Epithelial cell of esophagus (primary cell): ENCODE measurements at regions not wholly inside any gene's neighbourhood (a gene's known extent, or its start where the extent isn't known, plus 50 kb on each side); places are given as distances from the start of the nearest gene placed in this dataset.

Experiments
- DNase-seq: peaks from one replicate; pipeline ENCODE4 v3.0.0; 2010; ENCODE audit warnings: low read depth
- H3K4me3 ChIP-seq: 2 replicates; pipeline ENCODE4 v1.5.1; 2011; ENCODE audit warnings: mild to moderate bottlenecking, low read length, control low read depth
- TF ChIP-seq, protein P1 (sequence below): IDR thresholded peaks from 2 replicates; pipeline ENCODE4 v1.5.1; 2011; ENCODE audit warnings: low read depth, mild to moderate bottlenecking, low read length, control low read depth, inconsistent platforms; ENCODE audit not compliant: insufficient read depth; ENCODE audit errors: missing control alignments

DNA sequence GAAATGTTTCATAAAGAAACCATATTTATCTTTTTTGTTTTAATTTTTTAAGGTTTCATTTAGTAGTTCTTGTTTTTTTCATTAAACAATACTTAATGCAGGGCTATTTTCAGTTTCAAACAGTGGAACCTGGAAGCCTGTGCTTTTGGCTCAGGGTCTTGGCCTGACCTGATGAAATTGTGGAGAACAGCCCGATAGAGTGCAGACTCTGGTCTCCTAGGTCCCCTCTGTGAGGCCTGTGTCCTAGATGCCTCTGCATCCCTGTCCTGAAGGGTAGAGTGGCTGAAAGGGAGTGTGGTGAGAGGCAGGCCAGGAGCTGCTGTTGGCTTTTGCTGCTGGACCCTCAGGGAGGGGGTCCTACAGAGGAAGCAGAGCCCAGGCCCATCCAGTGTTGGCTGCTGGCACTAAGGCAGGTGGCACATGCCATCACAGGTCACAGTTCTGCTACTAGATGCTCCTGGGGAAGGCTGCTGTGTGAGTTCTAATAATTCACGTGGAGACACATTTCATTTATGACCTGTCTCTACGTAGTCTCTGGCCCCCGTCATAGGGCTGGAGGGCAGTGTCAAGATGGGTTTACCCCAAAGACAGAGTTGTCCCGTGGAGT is 201.0 kb upstream of the COPS8 start:
- H3K4me3 ChIP-seq: no peak overlapping the region
- no peak for DNase-seq
- TF ChIP-seq, protein P1, sequence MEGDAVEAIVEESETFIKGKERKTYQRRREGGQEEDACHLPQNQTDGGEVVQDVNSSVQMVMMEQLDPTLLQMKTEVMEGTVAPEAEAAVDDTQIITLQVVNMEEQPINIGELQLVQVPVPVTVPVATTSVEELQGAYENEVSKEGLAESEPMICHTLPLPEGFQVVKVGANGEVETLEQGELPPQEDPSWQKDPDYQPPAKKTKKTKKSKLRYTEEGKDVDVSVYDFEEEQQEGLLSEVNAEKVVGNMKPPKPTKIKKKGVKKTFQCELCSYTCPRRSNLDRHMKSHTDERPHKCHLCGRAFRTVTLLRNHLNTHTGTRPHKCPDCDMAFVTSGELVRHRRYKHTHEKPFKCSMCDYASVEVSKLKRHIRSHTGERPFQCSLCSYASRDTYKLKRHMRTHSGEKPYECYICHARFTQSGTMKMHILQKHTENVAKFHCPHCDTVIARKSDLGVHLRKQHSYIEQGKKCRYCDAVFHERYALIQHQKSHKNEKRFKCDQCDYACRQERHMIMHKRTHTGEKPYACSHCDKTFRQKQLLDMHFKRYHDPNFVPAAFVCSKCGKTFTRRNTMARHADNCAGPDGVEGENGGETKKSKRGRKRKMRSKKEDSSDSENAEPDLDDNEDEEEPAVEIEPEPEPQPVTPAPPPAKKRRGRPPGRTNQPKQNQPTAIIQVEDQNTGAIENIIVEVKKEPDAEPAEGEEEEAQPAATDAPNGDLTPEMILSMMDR: no peak

- DNase-seq: no peak
- TF ChIP-seq, protein P1: no peak
Measured at GRCh38 chr2:236886456-236886855, 199.2 kb upstream of the COPS8 start.

GRCh38 chr2:236887531-236887930 is 198.2 kb upstream of the COPS8 start:
- H3K4me3 ChIP-seq: no peak overlapping the region
- no peak for DNase-seq
- TF ChIP-seq, protein P1: no peak

More at GRCh38 chr2:236886456-236886855, 199.2 kb upstream of the COPS8 start:
- no peak overlapping the region for H3K4me3 ChIP-seq

DNA sequence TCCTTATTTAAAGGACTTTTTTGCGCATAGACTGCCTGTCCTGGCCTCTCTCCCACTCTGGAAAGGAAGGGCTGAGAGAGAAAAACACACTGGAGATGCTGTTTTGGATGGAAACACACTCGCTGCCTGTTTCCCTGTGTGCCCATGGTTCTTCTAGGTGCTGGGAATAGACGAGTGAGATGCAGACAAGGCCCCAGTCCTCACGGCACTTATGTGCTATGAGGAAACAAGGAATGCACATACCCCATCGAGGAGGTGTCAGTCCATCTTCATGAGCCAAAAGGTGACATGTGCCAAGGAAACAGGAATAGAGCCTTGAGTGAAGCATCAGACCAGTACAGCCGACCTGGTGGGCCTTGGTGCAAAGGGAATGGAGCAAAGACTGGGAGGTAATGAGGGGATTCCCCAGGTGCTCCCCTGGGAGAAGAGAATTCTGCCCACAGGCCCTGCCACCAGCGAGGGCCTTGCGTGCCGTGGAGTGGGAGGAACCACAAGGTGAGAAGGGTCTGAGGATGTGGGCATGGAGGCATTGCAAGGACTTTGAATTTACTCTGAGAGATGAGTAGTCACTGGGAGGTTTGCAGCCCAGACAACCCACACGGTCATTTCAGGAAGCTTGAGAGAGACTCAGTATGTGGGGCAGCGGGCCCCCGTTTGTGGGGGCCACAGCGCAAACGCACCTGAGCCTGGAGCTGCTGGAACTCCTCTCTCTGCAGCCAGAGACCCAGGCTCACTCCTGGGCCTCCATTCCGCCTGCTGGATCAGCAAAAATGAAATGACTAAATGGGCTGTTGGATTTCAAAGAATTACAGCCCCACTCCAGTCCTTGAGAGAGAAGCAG is 197.5 kb upstream of the COPS8 start:
- H3K4me3 ChIP-seq: no peak overlapping the region
- TF ChIP-seq, protein P1: no peak
- no peak for DNase-seq

- no peak overlapping the region for H3K4me3 ChIP-seq
- TF ChIP-seq, protein P1: no peak
- no peak for DNase-seq
Measured at GRCh38 chr2:236888794-236889780, 196.6 kb upstream of the COPS8 start.

DNA sequence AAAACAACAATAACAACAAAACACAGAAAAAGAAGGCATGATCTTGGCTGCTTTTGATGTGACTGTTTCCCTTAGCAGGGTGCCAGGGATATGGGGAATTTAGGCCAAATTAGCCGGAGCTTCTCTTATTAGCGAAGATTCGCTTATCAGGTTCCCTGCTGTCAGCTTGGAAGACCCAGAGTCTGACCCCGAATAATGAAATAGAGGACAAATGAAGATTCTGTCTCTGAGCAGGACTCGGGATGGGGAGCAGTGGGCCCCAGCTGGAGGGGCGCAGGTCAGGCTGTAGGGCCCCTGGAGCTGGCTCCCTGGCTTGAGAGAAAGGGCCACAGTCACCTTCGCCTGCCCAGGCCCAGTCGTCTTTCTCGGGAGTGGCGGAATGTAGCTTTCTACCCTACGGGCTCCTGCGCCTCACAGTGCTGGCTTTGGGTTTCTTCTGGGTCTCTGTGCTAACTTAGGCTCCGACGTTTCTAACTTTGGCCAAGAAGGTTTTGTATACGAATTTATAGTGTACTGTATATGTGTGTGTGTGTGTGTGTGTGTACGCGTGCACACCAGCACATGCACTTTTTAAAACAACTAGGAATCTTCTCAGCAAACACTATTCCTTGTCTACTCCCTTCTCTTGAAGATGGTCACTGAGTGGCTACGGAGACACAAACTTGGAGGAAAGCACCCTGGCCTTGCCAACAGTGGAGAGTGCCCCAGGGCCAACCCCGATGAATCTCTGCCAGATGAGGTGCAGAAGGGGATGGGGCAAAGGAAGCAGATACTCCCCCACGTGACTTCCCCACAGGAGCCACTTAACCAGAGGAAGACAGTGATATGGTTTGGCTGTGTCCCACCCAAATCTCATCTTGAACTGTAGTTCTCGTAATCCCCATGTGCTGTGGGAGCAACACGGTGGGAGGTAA is 195.6 kb upstream of the COPS8 start:
- TF ChIP-seq, protein P1: no peak
- DNase-seq: no peak
- no peak overlapping the region for H3K4me3 ChIP-seq
